Myocyte (in vitro differentiated cells): ENCODE measurements at regions not wholly inside any gene's neighbourhood (a gene's known extent, or its start where the extent isn't known, plus 50 kb on each side); places are given as distances from the start of the nearest gene placed in this dataset.
"Not testable (repeated sequence)": the region's sequence is repeated elsewhere in the genome, so short reads cannot be mapped to it uniquely, and the experiment has no call there.

Source experiments
- DNase-seq: peaks from one replicate; pipeline ENCODE4 v3.0.0-alpha.2; 2012; ENCODE audit warnings: low read depth

GRCh38 chr3:20657560-20657959 is 471.6 kb upstream of the SGO1 start:
- no peak for DNase-seq

- DNase-seq, result no peak
Measured at GRCh38 chr3:20652231-20652986, 466.4 kb upstream of the SGO1 start.

GRCh38 chr3:20648921-20649381 is 462.9 kb upstream of the SGO1 start:
- no peak for DNase-seq

GRCh38 chr3:20648294-20648693 is 462.3 kb upstream of the SGO1 start:
- no peak for DNase-seq

DNA sequence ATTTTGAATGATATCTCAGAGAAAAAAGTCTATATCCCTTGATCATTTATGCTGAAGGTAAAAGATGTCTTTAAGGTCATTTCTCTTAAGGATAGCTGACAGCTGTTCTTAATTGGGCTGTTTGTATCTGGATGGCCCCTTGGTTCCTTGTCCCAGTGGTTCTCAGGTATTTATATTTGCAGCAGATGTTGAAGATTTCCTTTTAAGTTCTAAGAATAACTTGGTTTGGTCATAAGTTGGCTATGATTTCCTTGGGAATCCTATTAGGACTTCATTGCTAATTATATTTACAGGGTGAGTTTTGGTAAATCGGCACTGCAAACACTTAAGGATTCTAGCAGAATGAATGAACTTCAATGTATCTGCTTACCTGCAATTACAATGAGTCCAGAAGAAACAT is 460.4 kb upstream of the SGO1 start:
- DNase-seq, result no peak

DNA sequence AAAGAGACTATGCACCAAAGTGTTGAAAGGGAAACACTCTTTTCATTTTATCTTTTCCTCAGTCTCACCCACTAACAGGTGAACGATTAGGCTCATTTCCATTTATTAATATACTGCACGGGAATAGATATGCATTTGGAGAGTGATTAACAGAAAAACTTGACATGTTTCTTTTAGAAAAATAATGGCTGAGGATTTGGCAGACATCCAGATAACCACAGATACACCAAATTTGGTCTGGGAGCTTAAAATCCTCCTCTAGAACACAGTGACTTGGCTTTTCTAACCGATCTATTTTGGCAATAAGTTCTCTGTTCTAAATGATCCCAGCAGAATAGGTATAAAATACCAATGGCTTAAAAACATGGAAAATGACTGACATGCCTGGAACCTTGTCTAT is 459.3 kb upstream of the SGO1 start:
- DNase-seq, result peak; percentile 21

DNA sequence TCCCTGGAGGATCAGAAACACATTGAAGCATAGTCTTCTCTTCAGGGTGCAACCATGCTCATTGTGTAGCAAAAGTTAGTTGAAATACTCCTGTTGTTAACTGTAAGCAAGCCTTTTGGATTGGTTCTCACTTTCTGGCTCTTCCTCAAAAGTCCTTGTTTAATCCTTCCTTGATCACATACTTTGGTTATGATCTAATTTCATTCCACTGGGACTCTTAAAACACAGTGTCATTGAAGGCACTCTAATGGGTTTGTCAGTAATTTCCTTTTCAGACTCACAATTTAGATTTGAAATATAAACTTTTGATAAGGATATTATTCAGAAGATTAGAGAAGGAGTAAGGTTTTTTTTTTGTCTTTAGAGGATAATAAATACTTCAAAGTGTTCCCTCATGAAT is 451.7 kb upstream of the SGO1 start:
- peak; percentile 5 for DNase-seq

GRCh38 chr3:20622304-20622703 is 436.3 kb upstream of the SGO1 start:
- DNase-seq, result peak; percentile 79

DNA sequence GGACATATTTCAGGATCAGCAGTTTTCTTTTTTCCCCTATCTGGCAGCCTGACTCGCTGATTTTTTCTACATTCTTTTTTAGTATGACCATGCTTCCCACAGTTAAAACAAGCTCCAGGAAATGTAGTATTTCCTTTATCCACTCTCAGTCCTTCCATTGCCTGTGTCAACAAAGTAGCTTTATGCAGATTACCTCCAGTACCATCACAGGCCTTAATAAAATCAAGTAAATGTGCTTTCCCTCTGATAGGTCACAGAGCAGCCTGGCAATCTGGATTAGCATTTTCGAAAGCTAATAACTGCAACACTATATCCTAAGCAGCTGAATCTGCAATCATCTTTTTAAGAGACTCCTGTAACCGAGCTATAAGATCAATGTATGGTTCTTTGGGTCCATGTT is 432.6 kb upstream of the SGO1 start:
- not testable (repeated sequence) for DNase-seq

- DNase-seq, result not testable (repeated sequence)
Measured at GRCh38 chr3:20618181-20618580, 432.2 kb upstream of the SGO1 start.

DNA sequence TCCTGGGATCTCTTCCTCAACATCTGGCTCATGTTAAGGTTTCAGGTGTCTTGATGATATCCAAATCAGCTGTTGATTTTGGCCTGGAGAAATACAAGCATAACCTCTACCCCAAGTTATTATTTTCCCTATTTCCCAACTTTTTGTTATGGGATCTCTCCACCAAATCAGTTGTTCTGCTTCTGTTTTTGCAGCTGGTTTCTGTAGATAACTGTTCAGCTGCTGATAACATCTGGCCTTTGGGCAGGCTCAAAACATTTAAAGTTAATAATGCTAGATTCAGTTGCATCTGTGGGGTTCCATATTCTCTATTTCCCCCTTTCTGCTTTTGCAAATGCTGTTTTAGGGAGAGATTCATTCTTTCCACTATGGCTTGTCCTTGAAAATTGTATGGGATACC is 430.0 kb upstream of the SGO1 start:
- not testable (repeated sequence) for DNase-seq

GRCh38 chr3:20608054-20608738 is 422.2 kb upstream of the SGO1 start:
- DNase-seq, result no peak

DNA sequence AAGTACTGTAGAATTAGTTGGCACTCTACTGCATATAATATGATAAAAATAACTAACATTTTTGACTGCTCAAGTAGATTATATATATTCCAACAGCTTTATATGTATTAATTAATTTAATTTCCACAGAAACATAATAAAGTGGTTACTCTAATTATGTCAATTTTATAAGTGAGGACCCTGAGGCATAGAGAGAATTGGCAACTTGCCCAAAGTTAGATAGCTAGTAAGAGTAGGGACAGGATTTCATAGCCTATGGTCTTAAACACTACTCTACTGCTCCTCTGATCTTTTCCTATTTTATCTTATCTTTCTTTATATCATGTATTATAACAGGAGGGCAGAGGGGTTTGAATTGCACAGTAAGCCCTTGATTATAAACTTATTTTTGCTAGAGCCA is 418.7 kb upstream of the SGO1 start:
- no peak for DNase-seq

- no peak for DNase-seq
Measured at GRCh38 chr3:20589275-20589674, 403.3 kb upstream of the SGO1 start.

DNA sequence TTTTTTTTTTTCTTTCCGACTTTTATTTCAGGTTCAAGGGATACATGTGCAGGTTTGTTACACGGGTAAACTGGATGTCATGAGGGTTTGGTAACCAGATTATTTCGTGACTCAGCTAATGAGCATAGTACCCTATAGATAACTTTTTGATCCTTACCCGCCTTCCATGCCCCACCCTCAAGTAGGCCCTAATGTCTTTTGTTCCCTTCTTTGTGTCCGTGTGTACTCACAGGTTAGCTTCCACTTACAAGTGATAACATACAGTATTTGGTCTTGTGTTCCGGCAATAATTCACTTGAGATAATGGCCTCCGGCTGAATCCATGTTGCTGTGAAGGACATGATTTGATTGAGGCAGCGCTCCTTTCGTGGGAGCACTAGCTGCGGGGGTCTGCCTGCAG is 402.8 kb upstream of the SGO1 start:
- no peak for DNase-seq

DNA sequence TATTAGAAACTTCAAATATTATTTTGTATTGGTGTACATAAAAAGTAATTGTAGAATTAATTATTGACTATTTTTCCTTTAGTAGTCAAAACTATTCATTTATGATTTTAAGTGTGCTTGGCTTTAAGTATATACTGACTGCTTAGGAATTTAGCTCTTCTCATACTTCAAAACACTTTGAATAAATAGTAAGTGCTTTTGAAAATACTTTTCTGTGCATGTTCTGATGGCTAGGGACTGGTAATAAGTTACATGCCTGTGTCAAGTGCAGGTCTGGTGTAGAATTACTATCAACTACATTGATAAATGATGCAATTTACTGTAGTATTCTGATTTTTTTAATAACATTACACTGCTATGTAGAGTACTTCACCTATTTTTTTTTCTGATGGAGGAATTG is 397.6 kb upstream of the SGO1 start:
- DNase-seq, result no peak

DNA sequence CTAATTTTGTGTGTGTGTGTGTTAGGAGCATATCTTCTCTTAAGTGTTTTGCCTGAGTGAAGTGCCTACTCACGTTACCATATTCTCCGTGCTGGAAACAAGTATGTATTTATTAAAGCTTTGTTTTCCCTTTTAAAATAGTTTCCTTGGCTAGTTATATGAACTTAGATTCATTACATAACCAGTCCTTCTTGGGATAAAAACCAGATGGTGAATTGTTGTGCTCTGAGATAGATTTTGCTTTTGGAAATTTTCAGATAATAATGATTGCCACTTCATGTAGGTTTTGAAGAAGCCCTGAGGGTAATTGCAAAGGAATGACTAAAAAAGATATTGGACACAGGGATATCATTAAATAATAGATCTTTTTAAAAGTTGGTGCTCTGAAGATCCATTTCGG is 390.2 kb upstream of the SGO1 start:
- DNase-seq, result no peak

- DNase-seq, result no peak
Measured at GRCh38 chr3:20575146-20575545, 389.1 kb upstream of the SGO1 start.

DNA sequence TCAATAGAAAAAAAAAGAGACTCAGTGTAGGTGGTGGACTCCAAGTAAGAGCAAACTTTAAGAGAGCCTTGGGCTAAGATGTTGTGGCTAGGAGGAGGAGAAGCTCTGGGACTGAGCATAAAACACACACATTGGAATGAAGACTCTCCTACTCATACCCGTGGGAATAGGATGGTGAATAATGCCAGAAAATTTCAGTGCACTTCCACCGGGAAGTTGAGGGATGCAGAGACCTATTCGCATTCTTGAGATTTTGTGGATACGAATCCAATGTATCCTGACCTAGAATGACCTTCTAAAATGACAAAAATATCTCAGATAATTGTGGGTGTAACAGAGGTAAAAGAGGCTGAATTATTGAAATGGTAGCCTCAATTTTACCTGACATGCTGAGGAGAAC is 388.7 kb upstream of the SGO1 start:
- peak; percentile 26 for DNase-seq

- DNase-seq, result no peak
Measured at GRCh38 chr3:20573175-20573574, 387.2 kb upstream of the SGO1 start.

- no peak for DNase-seq
Measured at GRCh38 chr3:20572473-20572872, 386.5 kb upstream of the SGO1 start.

GRCh38 chr3:20569310-20569709 is 383.3 kb upstream of the SGO1 start:
- no peak for DNase-seq

- no peak for DNase-seq
Measured at GRCh38 chr3:20564966-20565365, 379.0 kb upstream of the SGO1 start.
